Left lung (tissue), 4 donors: ENCODE measurements at regions not wholly inside any gene's neighbourhood (a gene's known extent, or its start where the extent isn't known, plus 50 kb on each side); places are given as distances from the start of the nearest gene placed in this dataset.

Experiments used
- ATAC-seq: fragments of 200-7000 bp; cut with Tn5 transposase; one replicate; pipeline ENCODE4 v1.9.1; 2020; ENCODE audit warnings: moderate library complexity
- DNase-seq, 4 donors: peaks; one replicate each; pipeline ENCODE4 v3.0.0-alpha.2; 2013 to 2020
- H3K27ac ChIP-seq, 2 donors: fragments of 200-600 bp; sonication (generic) in 1 of 2; one replicate each; pipeline versions ENCODE4 v1.5.0 to v1.8.0; 2020 to 2021
- H3K27me3 ChIP-seq, 2 donors: fragments of 200-600 bp; sonication (generic) in 1 of 2; one replicate each; pipeline versions ENCODE4 v1.5.0 to v1.8.0; 2020 to 2021
- H3K36me3 ChIP-seq, 2 donors: fragments of 200-600 bp; sonication (generic) in 1 of 2; one replicate each; pipeline versions ENCODE4 v1.5.0 to v1.8.0; 2020 to 2021
- H3K4me1 ChIP-seq, 2 donors: fragments of 200-600 bp; one replicate each; pipeline ENCODE4 v1.8.0; 2021
- H3K4me3 ChIP-seq, 2 donors: fragments of 200-600 bp; sonication (generic) in 1 of 2; one replicate each; pipeline versions ENCODE4 v1.5.0 to v1.8.0; 2020 to 2021; ENCODE audit warnings: mild to moderate bottlenecking in 1 of 2
- H3K9me3 ChIP-seq, 2 donors: fragments of 200-600 bp; sonication (generic) in 1 of 2; one replicate each; pipeline versions ENCODE4 v1.5.0 to v1.8.0; 2020 to 2021
- intact Hi-C, 2 donors: fragments of 100-400 bp; cut with DNase I; formaldehyde crosslinking; loops; one replicate each; pipeline versions ENCODE4 v1.11.2 to v1.14.2; 2022
- TF ChIP-seq, protein P1 (sequence below), 2 donors: fragments of 200-600 bp; sonication (generic) in 1 of 2; IDR thresholded peaks; one replicate each; pipeline versions ENCODE4 v1.5.0 to v1.8.0; 2021; ENCODE audit warnings: antibody characterized with exemption in 2 of 2
- donor health status: DM: no; HTN: yes; CAD: no.
- donor health status: DM: no; HTN: no; CAD: no.

- Histone ChIP-seq H3K36me3 (no peaks in the 10 kb centered on the region), H3K27ac (no peak overlapping the region), H3K4me3 (no peak overlapping the region), H3K27me3 (no peaks in the 10 kb centered on the region), H3K9me3 (peaks cover 0 to 89% of the 10 kb centered on the region in 2 donors), H3K4me1 (no peaks in the 10 kb centered on the region)
- intact Hi-C loops = no loop called here
- DNase-seq = no peak
- TF ChIP-seq, protein P1, sequence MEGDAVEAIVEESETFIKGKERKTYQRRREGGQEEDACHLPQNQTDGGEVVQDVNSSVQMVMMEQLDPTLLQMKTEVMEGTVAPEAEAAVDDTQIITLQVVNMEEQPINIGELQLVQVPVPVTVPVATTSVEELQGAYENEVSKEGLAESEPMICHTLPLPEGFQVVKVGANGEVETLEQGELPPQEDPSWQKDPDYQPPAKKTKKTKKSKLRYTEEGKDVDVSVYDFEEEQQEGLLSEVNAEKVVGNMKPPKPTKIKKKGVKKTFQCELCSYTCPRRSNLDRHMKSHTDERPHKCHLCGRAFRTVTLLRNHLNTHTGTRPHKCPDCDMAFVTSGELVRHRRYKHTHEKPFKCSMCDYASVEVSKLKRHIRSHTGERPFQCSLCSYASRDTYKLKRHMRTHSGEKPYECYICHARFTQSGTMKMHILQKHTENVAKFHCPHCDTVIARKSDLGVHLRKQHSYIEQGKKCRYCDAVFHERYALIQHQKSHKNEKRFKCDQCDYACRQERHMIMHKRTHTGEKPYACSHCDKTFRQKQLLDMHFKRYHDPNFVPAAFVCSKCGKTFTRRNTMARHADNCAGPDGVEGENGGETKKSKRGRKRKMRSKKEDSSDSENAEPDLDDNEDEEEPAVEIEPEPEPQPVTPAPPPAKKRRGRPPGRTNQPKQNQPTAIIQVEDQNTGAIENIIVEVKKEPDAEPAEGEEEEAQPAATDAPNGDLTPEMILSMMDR (IDR thresholded peaks at IDR 0.05) = no peak
- no peak for ATAC-seq
These were observed 95.2 kb upstream of the ZNF716 start for GRCh38 chr7:57354679-57355338.

DNA sequence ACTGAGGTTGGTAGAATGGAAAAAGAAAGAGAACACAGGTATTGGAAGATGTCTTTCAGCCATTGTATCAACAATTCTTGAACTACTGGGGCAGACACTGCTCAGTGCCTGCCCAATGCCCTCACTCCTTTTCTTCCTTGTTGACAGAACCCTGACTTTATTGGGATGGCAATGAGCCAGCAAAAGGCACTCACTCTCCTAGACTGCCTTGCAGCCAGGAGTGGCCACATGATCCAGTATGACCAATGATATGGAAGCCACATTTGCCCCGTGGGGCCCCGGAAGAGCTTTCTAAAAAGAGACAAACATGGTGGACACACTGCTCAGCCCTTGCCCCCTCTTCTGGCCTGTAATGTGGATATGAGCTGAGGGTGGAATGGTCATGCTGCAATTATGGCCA, 88.6 kb upstream of the ZNF716 start:
- Histone ChIP-seq H3K27ac (no peak overlapping the region), H3K4me3 (no peak overlapping the region), H3K9me3 (peaks cover 0 to 88% of the 10 kb centered on the region in 2 donors), H3K27me3 (no peaks in the 10 kb centered on the region), H3K36me3 (no peaks in the 10 kb centered on the region), H3K4me1 (no peaks in the 10 kb centered on the region)
- no peak for DNase-seq
- ATAC-seq = no peak
- TF ChIP-seq, protein P1 (IDR thresholded peaks at IDR 0.05) = no peak
- intact Hi-C loops = no loop called here

DNA sequence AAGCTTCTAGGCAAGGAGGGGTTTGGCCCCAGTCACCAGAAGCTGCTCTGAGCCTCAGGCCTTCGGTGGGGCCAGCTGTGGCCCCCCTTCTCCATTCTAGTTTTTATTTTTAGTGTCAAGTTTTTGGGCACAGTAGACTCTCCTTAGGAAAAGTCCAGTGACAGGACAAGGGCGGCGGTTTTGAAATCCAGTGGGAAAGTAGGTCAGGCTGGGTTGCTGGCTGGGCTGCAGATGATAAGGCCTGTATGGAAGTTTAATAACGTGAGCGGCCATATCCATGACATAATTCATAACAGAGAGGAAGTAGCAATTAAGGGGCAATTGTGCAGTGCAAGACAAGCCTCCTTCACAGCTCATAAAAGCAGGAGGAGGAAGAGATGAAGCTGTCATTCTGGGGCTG, 87.1 kb upstream of the ZNF716 start:
- TF ChIP-seq, protein P1 (IDR thresholded peaks at IDR 0.05) = no peak
- Histone ChIP-seq H3K9me3 (peaks cover 0 to 89% of the 10 kb centered on the region in 2 donors), H3K27ac (no peak overlapping the region), H3K36me3 (no peaks in the 10 kb centered on the region), H3K4me3 (no peak overlapping the region), H3K4me1 (no peaks in the 10 kb centered on the region), H3K27me3 (no peaks in the 10 kb centered on the region)
- no peak for ATAC-seq
- no peak for DNase-seq
- intact Hi-C loops = no loop called here

DNA sequence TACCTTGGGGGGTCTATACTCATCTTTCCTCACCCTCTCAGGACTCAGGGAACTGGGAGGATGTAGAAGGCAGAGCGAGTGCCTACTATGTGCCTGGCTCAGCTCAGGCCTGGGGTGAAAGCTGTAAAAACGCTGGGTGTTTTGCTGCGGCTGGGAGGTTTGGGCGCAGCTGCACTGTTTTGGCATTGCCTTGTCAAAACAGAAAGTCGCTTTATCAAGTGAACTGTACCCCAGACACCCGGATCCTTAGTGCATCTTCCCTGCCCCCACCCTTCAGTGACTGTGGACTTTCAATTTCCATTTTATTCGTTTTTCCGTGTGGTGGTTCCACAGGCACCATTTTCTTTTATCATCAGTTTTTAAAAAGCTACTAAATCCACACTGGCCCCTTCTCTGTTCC, 86.7 kb upstream of the ZNF716 start:
- ATAC-seq = no peak
- H3K4me3 ChIP-seq = no peak overlapping the region
- H3K27me3 ChIP-seq = no peaks in the 10 kb centered on the region
- H3K36me3 ChIP-seq = no peaks in the 10 kb centered on the region
- intact Hi-C loops = no loop called here
- peaks cover 0 to 89% of the 10 kb centered on the region in 2 donors for H3K9me3 ChIP-seq
- DNase-seq = no peak
- H3K4me1 ChIP-seq = no peaks in the 10 kb centered on the region
- TF ChIP-seq, protein P1 (IDR thresholded peaks at IDR 0.05) = no peak
- H3K27ac ChIP-seq = no peak overlapping the region

- DNase-seq (no peak), ATAC-seq (no peak)
- TF ChIP-seq, protein P1 (IDR thresholded peaks at IDR 0.05) = no peak
- H3K36me3 ChIP-seq = no peaks in the 10 kb centered on the region
- H3K27me3 ChIP-seq = no peaks in the 10 kb centered on the region
- intact Hi-C loops = no loop called here
- H3K27ac ChIP-seq = no peak overlapping the region
- H3K4me3 ChIP-seq = no peak overlapping the region
- H3K9me3 ChIP-seq = peaks cover 0 to 88% of the 10 kb centered on the region in 2 donors
- no peaks in the 10 kb centered on the region for H3K4me1 ChIP-seq
These were observed 84.9 kb upstream of the ZNF716 start for GRCh38 chr7:57364933-57365710.
